Esophagus squamous epithelium (tissue), 5 donors: ENCODE measurements at regions not wholly inside any gene's neighbourhood (a gene's known extent, or its start where the extent isn't known, plus 50 kb on each side); places are given as distances from the start of the nearest gene placed in this dataset.

Experiments
- DNase-seq: peaks from one replicate; lab custom pipeline; 2025; lab: John Stamatoyannopoulos, UW
- H3K27ac ChIP-seq, 4 donors: fragments of 200-600 bp; sonication (generic); one replicate each; pipeline ENCODE4 v1.5.1; 2016 to 2019; ENCODE audit warnings: mild to moderate bottlenecking in 1 of 4
- H3K27me3 ChIP-seq, 4 donors: fragments of 200-600 bp; sonication (generic); 1 replicate in 3 of 4; 2 replicates in 1 of 4; pipeline versions ENCODE4 v1.5.1 to v1.6.0; 2017 to 2021; ENCODE audit warnings: antibody characterized with exemption in 1 of 4
- H3K36me3 ChIP-seq, 3 donors: fragments of 200-600 bp; sonication (generic); one replicate each; pipeline ENCODE4 v1.5.1; 2016 to 2019
- H3K4me1 ChIP-seq, 3 donors: fragments of 200-600 bp; sonication (generic); one replicate each; pipeline ENCODE4 v1.5.1; 2017 to 2019
- H3K4me3 ChIP-seq, 4 donors: fragments of 200-600 bp; sonication (generic); 1 replicate in 3 of 4; 2 replicates in 1 of 4; pipeline ENCODE4 v1.5.1; 2016 to 2019; ENCODE audit warnings: mild to moderate bottlenecking in 2 of 4, moderate library complexity in 1 of 4
- H3K9me3 ChIP-seq, 3 donors: fragments of 200-600 bp; sonication (generic); one replicate each; pipeline ENCODE4 v1.5.1; 2016 to 2019
- POLR2A ChIP-seq, 4 donors: fragments of 450-650 bp; IDR thresholded peaks; one replicate each; pipeline ENCODE4 v1.6.1; 2017; ENCODE audit warnings: antibody characterized with exemption in 4 of 4, mild to moderate bottlenecking in 4 of 4, moderate library complexity in 3 of 4
- WGBS, 2 donors: methylation state at CpG; one replicate each; pipeline ENCODE4 v1.1.5; 2018; 5-methylcytosine and 5-hydroxymethylcytosine counted together
- intact Hi-C: fragments of 100-400 bp; cut with DNase I; formaldehyde crosslinking; loops from one replicate; pipeline ENCODE4 v1.15.0; 2022
- TF ChIP-seq, protein P1 (sequence below), 6 experiments: fragments of 450-650 bp in 4 of 6; fragments of 200-600 bp in 2 of 6; sonication (generic) in 2 of 6; IDR thresholded peaks; one replicate each; pipeline ENCODE4 v1.5.1; 2016 to 2019; ENCODE audit warnings: antibody characterized with exemption in 6 of 6, mild to moderate bottlenecking in 4 of 6, moderate library complexity in 4 of 6
- donor health status: DM: yes; HTN: yes; CAD: no.

GRCh38 chr10:83736008-83736407 lies 403.3 kb upstream of the GHITM start:
- no peak for DNase-seq
- intact Hi-C loops = no loop called here
- no peaks in the 10 kb centered on the region for H3K36me3 ChIP-seq
- no peaks in the 10 kb centered on the region for H3K4me1 ChIP-seq
- 14 to 35% methylated on average over 1 of the region's 1 CpG for whole genome bisulfite sequencing, 2 donors
- TF ChIP-seq POLR2A (IDR thresholded peaks at IDR 0.05) = no peak
- TF ChIP-seq, protein P1, sequence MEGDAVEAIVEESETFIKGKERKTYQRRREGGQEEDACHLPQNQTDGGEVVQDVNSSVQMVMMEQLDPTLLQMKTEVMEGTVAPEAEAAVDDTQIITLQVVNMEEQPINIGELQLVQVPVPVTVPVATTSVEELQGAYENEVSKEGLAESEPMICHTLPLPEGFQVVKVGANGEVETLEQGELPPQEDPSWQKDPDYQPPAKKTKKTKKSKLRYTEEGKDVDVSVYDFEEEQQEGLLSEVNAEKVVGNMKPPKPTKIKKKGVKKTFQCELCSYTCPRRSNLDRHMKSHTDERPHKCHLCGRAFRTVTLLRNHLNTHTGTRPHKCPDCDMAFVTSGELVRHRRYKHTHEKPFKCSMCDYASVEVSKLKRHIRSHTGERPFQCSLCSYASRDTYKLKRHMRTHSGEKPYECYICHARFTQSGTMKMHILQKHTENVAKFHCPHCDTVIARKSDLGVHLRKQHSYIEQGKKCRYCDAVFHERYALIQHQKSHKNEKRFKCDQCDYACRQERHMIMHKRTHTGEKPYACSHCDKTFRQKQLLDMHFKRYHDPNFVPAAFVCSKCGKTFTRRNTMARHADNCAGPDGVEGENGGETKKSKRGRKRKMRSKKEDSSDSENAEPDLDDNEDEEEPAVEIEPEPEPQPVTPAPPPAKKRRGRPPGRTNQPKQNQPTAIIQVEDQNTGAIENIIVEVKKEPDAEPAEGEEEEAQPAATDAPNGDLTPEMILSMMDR (IDR thresholded peaks at IDR 0.05) = no peak
- H3K27me3 ChIP-seq = no peaks in the 10 kb centered on the region
- no peak overlapping the region for H3K27ac ChIP-seq
- H3K4me3 ChIP-seq = no peak overlapping the region
- peaks cover 0 to 20% (median 7%) of the 10 kb centered on the region in 3 donors for H3K9me3 ChIP-seq

GRCh38 chr10:83750604-83751003 lies 388.7 kb upstream of the GHITM start:
- Histone ChIP-seq H3K27ac (no peak overlapping the region), H3K9me3 (peaks cover 0 to 55% (median 26%) of the 10 kb centered on the region in 3 donors), H3K4me3 (no peak overlapping the region), H3K27me3 (no peaks in the 10 kb centered on the region), H3K4me1 (no peaks in the 10 kb centered on the region), H3K36me3 (no peaks in the 10 kb centered on the region)
- no peak for DNase-seq
- intact Hi-C loops = no loop called here
- TF ChIP-seq, protein P1 (IDR thresholded peaks at IDR 0.05) = no peak
- TF ChIP-seq POLR2A (IDR thresholded peaks at IDR 0.05) = no peak

- WGBS, 2 donors = 88 to 90% methylated on average over 2 of the region's 2 CpGs
- Histone ChIP-seq H3K4me3 (no peak overlapping the region), H3K4me1 (no peaks in the 10 kb centered on the region), H3K36me3 (no peaks in the 10 kb centered on the region), H3K9me3 (peaks cover 0 to 55% (median 26%) of the 10 kb centered on the region in 3 donors), H3K27me3 (no peaks in the 10 kb centered on the region), H3K27ac (no peak overlapping the region)
- TF ChIP-seq, protein P1 (IDR thresholded peaks at IDR 0.05) = no peak
- no peak for TF ChIP-seq POLR2A (IDR thresholded peaks at IDR 0.05)
- intact Hi-C loops = no loop called here
- DNase-seq = no peak
Observed at GRCh38 chr10:83753490-83753889, 385.8 kb upstream of the GHITM start.

DNA sequence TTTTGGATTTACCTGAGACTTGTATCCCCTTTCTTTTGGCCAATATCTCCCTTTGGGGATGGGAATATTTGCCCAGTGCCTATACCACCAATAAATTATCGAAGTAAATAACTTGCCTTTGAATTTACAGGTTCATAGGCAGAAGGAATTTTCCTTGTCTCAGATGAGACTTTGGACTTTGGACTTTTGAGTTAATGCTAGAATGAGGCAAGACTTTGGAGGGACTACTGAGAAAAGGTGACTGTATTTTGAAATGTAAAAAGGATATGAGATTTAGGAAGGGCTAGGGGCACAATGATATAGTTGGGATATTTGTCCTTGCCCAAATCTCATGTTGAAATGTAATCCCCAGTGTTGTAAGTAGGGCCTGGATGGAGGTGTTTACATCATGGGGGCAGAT lies 384.5 kb upstream of the GHITM start:
- Histone ChIP-seq H3K4me1 (no peaks in the 10 kb centered on the region), H3K27me3 (no peaks in the 10 kb centered on the region), H3K9me3 (peaks cover 0 to 51% (median 26%) of the 10 kb centered on the region in 3 donors), H3K36me3 (no peaks in the 10 kb centered on the region), H3K27ac (no peak overlapping the region), H3K4me3 (no peak overlapping the region)
- TF ChIP-seq POLR2A (IDR thresholded peaks at IDR 0.05) = no peak
- TF ChIP-seq, protein P1 (IDR thresholded peaks at IDR 0.05) = no peak
- intact Hi-C loops = no loop called here
- WGBS, 2 donors = 26 to 29% methylated on average over 1 of the region's 1 CpG
- no peak for DNase-seq

DNA sequence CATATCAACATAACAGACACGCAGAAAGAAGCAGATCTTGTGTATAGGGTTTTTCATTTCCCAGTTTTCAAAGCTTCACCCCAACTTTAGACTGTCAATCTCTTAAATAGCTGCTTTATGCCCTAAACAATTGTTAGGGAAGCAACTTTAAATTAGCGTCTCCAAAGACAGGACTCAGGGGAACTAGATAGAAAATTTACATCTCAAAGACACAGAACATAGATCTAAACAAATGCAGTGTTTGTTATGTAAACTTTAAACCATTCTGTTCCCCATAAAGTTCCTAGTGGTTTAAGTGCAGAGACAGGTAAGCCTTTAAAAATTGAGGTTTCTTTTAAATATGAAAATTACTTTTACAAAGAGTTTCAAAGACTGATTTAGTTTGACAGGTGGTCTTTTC lies 379.2 kb upstream of the GHITM start:
- no peaks in the 10 kb centered on the region for H3K4me1 ChIP-seq
- no peaks in the 10 kb centered on the region for H3K27me3 ChIP-seq
- WGBS, 2 donors = 37 to 51% methylated on average over 2 of the region's 2 CpGs
- DNase-seq = no peak
- intact Hi-C loops = no loop called here
- H3K4me3 ChIP-seq = no peak overlapping the region
- TF ChIP-seq, protein P1 (IDR thresholded peaks at IDR 0.05) = no peak
- TF ChIP-seq POLR2A (IDR thresholded peaks at IDR 0.05) = no peak
- no peaks in the 10 kb centered on the region for H3K36me3 ChIP-seq
- peaks cover 0 to 2% (median 0%) of the 10 kb centered on the region in 3 donors for H3K9me3 ChIP-seq
- H3K27ac ChIP-seq = no peak overlapping the region
